ENCODE measurements at regions not wholly inside any gene's neighbourhood (a gene's known extent, or its start where the extent isn't known, plus 50 kb on each side); places are given as distances from the start of the nearest gene placed in this dataset.
A peak's percentile ranks its signal among the peaks of the same experiment; 100 is the strongest.

DNA sequence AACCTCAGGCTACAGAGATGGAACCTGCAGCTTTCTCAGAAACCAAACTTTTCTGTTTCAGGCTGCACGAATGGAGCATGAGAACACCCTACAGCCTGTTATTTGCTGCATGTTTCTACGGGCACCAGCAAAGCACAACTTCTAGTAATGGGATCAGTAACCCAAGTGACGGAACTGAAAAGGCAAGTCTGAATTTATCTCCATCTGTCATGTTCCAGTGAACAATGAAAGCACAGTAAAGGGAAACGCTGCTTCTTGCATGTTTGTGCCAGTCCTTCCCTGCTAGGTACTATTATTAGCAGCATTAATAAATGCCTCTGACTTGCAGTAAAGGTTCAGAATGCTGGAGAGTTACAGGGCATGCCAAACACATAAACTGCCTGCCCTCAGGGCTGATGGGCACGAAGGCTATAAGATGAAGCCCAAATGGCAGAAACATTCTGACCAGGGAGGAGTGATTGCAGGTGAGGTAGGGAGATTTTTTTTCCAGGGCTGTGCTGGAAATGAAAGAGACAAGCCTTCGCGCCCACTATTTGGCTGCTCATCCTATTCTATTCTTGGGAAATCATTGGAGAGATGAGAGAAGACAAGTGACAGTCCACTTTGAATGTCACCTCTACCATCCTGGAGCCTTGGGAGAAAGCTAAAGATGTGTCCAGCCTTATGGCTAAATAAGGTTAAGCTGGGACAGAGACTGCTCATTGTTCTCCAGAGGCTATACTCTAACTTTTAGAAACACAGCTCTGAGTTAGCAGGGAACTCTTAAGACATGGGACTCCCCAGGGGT lies 100.4 kb upstream of the PLXNC1 start:
- no peaks in the 10 kb centered on the region for H3K9me3 ChIP-seq
- TF ChIP-seq, protein P1, sequence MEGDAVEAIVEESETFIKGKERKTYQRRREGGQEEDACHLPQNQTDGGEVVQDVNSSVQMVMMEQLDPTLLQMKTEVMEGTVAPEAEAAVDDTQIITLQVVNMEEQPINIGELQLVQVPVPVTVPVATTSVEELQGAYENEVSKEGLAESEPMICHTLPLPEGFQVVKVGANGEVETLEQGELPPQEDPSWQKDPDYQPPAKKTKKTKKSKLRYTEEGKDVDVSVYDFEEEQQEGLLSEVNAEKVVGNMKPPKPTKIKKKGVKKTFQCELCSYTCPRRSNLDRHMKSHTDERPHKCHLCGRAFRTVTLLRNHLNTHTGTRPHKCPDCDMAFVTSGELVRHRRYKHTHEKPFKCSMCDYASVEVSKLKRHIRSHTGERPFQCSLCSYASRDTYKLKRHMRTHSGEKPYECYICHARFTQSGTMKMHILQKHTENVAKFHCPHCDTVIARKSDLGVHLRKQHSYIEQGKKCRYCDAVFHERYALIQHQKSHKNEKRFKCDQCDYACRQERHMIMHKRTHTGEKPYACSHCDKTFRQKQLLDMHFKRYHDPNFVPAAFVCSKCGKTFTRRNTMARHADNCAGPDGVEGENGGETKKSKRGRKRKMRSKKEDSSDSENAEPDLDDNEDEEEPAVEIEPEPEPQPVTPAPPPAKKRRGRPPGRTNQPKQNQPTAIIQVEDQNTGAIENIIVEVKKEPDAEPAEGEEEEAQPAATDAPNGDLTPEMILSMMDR (IDR thresholded peaks at IDR 0.05): no peak
- H3K4me3 ChIP-seq: no peak overlapping the region
- H3K27ac ChIP-seq: no peak overlapping the region
- H3K4me1 ChIP-seq: no peaks in the 10 kb centered on the region
- WGBS, 2 donors: 55 to 56% methylated on average over 7 of the region's 7 CpGs
- H3K27me3 ChIP-seq: no peaks in the 10 kb centered on the region
- intact Hi-C loops (cut with DNase I): no loop called here
- ATAC-seq (peak in 2 of 4 donors; percentile 51 to 58), FAIRE-seq (no peak), DNase-seq (no peak)
- no peaks in the 10 kb centered on the region for H3K36me3 ChIP-seq

DNA sequence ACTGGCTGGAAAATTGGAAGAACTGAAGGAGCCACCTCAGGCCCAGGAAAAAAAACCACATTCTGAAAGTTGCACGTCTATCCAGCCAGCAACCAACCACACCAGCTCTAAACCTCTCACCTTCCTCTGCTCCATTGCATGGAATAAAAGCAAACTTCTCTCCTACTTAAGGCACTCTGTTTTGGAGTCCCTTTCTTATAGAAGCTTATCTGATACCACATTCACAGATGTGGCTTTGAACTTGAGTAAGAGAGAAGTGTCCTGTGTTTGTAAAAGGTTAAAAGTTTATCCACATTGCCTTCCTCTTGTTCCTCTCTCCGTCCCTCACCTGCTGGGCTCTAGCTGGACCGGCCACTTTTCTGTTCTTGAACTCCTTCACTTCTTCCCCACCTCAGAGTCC lies 99.6 kb upstream of the PLXNC1 start:
- DNase-seq (no peak), FAIRE-seq (no peak), ATAC-seq (no peak)
- H3K27me3 ChIP-seq: no peaks in the 10 kb centered on the region
- H3K27ac ChIP-seq: no peak overlapping the region
- intact Hi-C loops (cut with DNase I): no loop called here
- H3K4me1 ChIP-seq: no peaks in the 10 kb centered on the region
- TF ChIP-seq, protein P1 (IDR thresholded peaks at IDR 0.05): no peak
- no peaks in the 10 kb centered on the region for H3K9me3 ChIP-seq
- no peak overlapping the region for H3K4me3 ChIP-seq
- 82 to 83% methylated on average over 3 of the region's 3 CpGs for WGBS, 2 donors
- no peaks in the 10 kb centered on the region for H3K36me3 ChIP-seq

DNA sequence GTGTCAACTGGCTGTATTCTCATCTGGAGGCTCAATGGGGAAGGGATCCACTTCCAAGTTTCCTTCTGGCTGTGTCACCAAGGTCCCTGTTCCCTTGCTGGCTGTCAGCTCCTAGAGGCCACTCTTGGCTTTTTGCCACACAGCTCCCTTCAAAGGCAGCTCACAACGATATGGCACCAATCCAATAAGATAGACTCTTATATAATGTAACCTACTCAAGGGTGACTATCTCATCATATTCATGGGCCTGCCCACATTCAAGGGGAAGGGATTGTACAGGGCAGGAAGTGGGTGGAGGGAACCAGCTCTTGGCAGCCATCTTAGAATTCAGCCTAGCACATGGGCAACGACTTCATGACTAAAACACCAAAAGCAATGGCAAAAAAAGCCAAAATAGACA lies 98.7 kb upstream of the PLXNC1 start:
- no peak overlapping the region for H3K27ac ChIP-seq
- intact Hi-C loops (cut with DNase I): no loop called here
- H3K27me3 ChIP-seq: no peaks in the 10 kb centered on the region
- H3K9me3 ChIP-seq: no peaks in the 10 kb centered on the region
- no peaks in the 10 kb centered on the region for H3K36me3 ChIP-seq
- TF ChIP-seq, protein P1 (IDR thresholded peaks at IDR 0.05): no peak
- no peaks in the 10 kb centered on the region for H3K4me1 ChIP-seq
- FAIRE-seq (no peak), DNase-seq (no peak), ATAC-seq (no peak)
- WGBS, 2 donors: 60 to 70% methylated on average over 2 of the region's 2 CpGs
- H3K4me3 ChIP-seq: no peak overlapping the region

DNA sequence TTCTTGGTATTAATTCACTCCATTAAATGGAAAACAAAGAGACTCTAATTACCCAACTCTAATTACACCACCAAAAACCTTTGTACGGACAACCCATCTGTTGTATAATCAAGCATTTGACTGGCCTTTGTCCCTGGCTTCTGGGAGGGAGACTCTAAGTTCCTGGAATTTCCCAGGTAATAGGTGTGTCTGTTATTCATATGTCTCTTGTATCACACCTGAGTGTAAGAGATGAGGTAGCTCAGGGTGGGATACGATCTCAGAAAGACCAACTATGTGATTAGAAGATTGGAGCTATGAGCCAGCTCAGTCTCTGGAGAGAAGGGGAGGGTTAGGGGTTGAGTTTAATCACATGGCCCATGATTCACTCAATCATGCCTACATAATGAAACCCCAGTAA lies 94.7 kb upstream of the PLXNC1 start:
- ATAC-seq (no peak), FAIRE-seq (no peak), DNase-seq (no peak)
- no peaks in the 10 kb centered on the region for H3K4me1 ChIP-seq
- H3K27ac ChIP-seq: no peak overlapping the region
- no peaks in the 10 kb centered on the region for H3K36me3 ChIP-seq
- 90 to 91% methylated on average over 2 of the region's 2 CpGs for WGBS, 2 donors
- H3K27me3 ChIP-seq: no peaks in the 10 kb centered on the region
- H3K9me3 ChIP-seq: no peaks in the 10 kb centered on the region
- TF ChIP-seq, protein P1 (IDR thresholded peaks at IDR 0.05): no peak
- no peak overlapping the region for H3K4me3 ChIP-seq
- intact Hi-C loops (cut with DNase I): no loop called here

DNA sequence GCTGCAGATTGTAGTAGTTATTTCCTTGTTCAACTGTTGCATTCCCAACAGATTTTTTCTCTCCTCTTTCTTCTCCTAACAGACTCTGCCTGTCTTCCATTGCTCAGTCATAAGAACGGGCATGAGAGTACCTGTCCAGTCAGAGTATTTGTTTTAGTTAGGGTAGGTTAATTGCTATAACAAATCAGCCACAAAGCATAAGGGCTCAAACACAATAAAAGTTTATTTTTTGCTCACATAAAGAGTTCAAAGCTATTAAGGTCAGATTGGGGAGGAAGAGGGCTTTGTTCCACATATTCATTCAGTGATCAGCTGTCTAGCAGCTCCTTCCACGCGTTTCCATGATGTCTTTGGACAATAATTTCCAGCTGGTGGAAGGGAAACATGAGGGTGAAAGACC lies 92.8 kb upstream of the PLXNC1 start:
- ATAC-seq: no peak
- no peak for DNase-seq
- intact Hi-C loops (cut with DNase I): no loop called here
- Histone ChIP-seq H3K27me3 (no peaks in the 10 kb centered on the region), H3K27ac (no peak overlapping the region), H3K36me3 (no peaks in the 10 kb centered on the region), H3K9me3 (no peaks in the 10 kb centered on the region), H3K4me1 (no peaks in the 10 kb centered on the region), H3K4me3 (no peak overlapping the region)
- no peak for FAIRE-seq
- TF ChIP-seq, protein P1 (IDR thresholded peaks at IDR 0.05): no peak
- 59 to 65% methylated on average over 3 of the region's 3 CpGs for WGBS, 2 donors

Data from pancreas (tissue), 10 donors.